ENCODE measurements at regions not wholly inside any gene's neighbourhood (a gene's known extent, or its start where the extent isn't known, plus 50 kb on each side); places are given as distances from the start of the nearest gene placed in this dataset.

DNA sequence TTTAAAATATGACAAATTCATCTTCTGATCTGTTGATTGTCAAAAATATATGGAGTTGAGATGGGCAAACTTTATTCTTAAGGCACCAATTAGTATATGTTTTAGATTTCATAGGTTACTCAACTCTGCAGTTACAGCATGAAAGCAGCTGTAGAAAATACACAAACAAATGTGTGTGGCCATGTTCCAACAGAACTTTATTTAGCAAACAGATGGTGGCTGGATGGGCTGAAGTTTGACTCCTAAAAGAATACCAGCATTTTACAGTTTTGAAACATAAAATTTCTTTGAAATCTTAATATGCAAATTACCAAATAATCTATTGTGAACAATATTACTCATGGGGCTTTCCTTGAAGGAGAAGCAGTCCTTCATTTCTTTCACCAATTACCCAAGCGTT, 1206.0 kb upstream of the LRRTM3 start:
- Mint-ChIP-seq H3K36me3 (ENCODE audit: low read depth) (no peaks in the 10 kb centered on the region), H3K4me3 (no peak overlapping the region), H3K27ac (no peak overlapping the region), H3K9me3 (no peaks in the 10 kb centered on the region), H3K4me1 (no peaks in the 10 kb centered on the region), H3K27me3 (no peaks in the 10 kb centered on the region)
- DNase-seq (no peak), ATAC-seq (ENCODE audit: low read depth) (no peak)
- CTCF ChIA-PET, result no interaction called here
- intact Hi-C loops (cut with micrococcal nuclease), result no loop called here
- TF ChIP-seq, protein P1, sequence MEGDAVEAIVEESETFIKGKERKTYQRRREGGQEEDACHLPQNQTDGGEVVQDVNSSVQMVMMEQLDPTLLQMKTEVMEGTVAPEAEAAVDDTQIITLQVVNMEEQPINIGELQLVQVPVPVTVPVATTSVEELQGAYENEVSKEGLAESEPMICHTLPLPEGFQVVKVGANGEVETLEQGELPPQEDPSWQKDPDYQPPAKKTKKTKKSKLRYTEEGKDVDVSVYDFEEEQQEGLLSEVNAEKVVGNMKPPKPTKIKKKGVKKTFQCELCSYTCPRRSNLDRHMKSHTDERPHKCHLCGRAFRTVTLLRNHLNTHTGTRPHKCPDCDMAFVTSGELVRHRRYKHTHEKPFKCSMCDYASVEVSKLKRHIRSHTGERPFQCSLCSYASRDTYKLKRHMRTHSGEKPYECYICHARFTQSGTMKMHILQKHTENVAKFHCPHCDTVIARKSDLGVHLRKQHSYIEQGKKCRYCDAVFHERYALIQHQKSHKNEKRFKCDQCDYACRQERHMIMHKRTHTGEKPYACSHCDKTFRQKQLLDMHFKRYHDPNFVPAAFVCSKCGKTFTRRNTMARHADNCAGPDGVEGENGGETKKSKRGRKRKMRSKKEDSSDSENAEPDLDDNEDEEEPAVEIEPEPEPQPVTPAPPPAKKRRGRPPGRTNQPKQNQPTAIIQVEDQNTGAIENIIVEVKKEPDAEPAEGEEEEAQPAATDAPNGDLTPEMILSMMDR (IDR thresholded peaks at IDR 0.05), result no peak
- POLR2A ChIA-PET, result no interaction called here

DNA sequence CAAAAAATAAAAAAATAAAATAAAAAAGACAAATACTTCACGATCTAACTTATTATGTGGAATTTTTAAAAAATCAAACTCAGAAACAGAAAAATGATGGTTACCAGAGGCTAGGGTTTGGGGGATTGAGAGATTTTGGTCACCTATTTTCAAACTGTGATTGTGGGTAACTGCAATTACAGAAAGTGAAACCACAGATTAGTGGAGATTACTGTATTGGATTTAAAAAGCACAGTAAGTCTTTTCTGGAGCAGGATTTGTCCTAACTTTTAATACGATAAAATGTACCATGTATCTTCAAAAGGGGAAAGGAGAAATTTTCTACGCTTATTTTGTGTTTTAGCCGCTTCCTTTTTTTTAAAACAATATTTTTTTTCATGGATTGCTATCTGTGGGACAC, 1204.9 kb upstream of the LRRTM3 start:
- ChIA-PET POLR2A (no interaction called here), CTCF (no interaction called here)
- ATAC-seq (ENCODE audit: low read depth) (no peak), DNase-seq (no peak)
- intact Hi-C loops (cut with micrococcal nuclease), result no loop called here
- TF ChIP-seq, protein P1 (IDR thresholded peaks at IDR 0.05), result no peak
- Mint-ChIP-seq H3K36me3 (ENCODE audit: low read depth) (no peaks in the 10 kb centered on the region), H3K4me1 (no peaks in the 10 kb centered on the region), H3K9me3 (no peaks in the 10 kb centered on the region), H3K27me3 (no peaks in the 10 kb centered on the region), H3K4me3 (no peak overlapping the region), H3K27ac (no peak overlapping the region)

DNA sequence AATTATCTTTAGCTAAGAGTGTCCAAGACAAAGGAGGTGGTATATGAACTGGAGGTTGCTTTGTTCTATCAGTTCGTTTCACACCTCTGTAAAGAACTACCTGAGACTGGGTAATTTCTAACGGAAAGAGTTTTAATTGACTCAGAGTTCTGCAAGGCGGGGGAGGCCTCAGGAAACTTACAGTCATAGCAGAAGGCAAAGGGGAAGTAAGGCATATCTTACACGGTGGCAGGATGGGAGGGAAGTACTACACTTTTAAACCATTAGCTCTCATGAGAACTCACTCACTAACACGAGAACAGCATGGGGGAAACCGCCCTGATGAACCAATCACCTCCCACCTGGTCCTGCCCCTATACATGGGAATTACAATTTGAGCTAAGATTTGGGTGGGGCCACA, 1202.3 kb upstream of the LRRTM3 start:
- Mint-ChIP-seq H3K27me3 (no peaks in the 10 kb centered on the region), H3K36me3 (ENCODE audit: low read depth) (no peaks in the 10 kb centered on the region)

DNA sequence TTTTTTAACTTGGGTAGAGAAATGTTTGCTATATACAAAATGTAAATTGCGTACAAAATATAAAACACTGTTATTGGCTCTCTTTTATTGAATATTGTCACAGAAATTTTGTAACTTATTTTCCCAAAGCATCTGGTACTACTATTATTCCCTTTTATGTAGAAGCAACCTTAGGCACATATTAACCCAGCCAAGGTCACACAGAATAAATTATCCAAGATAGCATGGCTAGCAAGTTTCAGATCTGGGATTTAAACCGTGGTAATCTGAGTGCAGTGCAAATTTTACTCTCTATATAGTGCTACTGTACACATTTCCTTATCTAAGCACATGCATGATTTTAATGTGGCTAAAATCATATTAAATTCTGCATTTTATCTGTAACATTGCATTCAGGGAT, 1190.5 kb upstream of the LRRTM3 start:
- Mint-ChIP-seq H3K4me3 (no peak overlapping the region), H3K27ac (no peak overlapping the region), H3K27me3 (no peaks in the 10 kb centered on the region), H3K36me3 (ENCODE audit: low read depth) (no peaks in the 10 kb centered on the region), H3K4me1 (no peaks in the 10 kb centered on the region), H3K9me3 (peaks cover 3% of the 10 kb centered on the region)
- ATAC-seq (ENCODE audit: low read depth), result no peak
- ChIA-PET CTCF (no interaction called here), POLR2A (no interaction called here)
- TF ChIP-seq, protein P1 (IDR thresholded peaks at IDR 0.05), result no peak
- DNase-seq, result no peak
- intact Hi-C loops (cut with micrococcal nuclease), result no loop called here

More for the DNA sequence above, 1202.3 kb upstream of the LRRTM3 start:
- Mint-ChIP-seq H3K27ac (no peak overlapping the region), H3K9me3 (peaks cover 2% of the 10 kb centered on the region), H3K4me1 (no peaks in the 10 kb centered on the region), H3K4me3 (no peak overlapping the region)
- no peak for DNase-seq
- TF ChIP-seq, protein P1 (IDR thresholded peaks at IDR 0.05), result no peak
- intact Hi-C loops (cut with micrococcal nuclease), result no loop called here
- ChIA-PET CTCF (no interaction called here), POLR2A (no interaction called here)
- ATAC-seq (ENCODE audit: low read depth), result no peak

DNA sequence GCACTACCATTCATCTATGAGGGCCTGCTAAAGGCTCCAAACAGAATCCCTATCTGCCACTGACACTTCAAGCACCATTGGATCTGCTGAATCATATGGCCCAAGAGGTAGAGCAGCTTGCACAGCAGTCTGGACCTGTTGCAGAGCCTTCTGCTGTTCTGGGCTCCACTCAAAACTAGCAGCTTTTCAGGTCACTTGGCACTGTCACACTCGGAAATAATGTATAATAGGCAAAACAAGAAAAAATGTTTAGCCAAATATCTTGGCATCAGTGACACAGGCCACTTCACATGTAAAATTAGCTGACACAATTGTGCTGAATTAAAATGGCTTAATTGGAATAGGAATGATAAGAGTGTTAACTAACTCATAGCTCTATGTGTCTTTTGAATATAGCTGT, 1182.9 kb upstream of the LRRTM3 start:
- Mint-ChIP-seq H3K27ac (no peak overlapping the region), H3K36me3 (ENCODE audit: low read depth) (no peaks in the 10 kb centered on the region), H3K9me3 (no peaks in the 10 kb centered on the region), H3K4me3 (no peak overlapping the region), H3K4me1 (no peaks in the 10 kb centered on the region), H3K27me3 (no peaks in the 10 kb centered on the region)
- TF ChIP-seq, protein P1 (IDR thresholded peaks at IDR 0.05), result no peak
- POLR2A ChIA-PET, result no interaction called here
- intact Hi-C loops (cut with micrococcal nuclease), result no loop called here
- CTCF ChIA-PET, result no interaction called here
- ATAC-seq (ENCODE audit: low read depth) (no peak), DNase-seq (no peak)
